IMR-90 (cell line): ENCODE measurements at regions not wholly inside any gene's neighbourhood (a gene's known extent, or its start where the extent isn't known, plus 50 kb on each side); places are given as distances from the start of the nearest gene placed in this dataset.

Source experiments
- ATAC-seq: fragments of 200-7000 bp; cut with Tn5 transposase; 2 replicates; pipeline ENCODE4 v1.9.1; 2020; ENCODE audit warnings: low read depth, mild to moderate bottlenecking, moderate library complexity
- BruUV-seq: library from RNA; stranded (reverse); fragments of 400-500 nt; replicated peaks from 2 replicates; lab custom pipeline; 2021; lab: Mats Ljungman, UMichigan
- CTCF ChIA-PET: fragments of 300-600 bp; formaldehyde crosslinking; extraction: SDS; loops from one replicate; lab custom pipeline; 2021; ENCODE audit warnings: antibody characterized with exemption; lab: Yijun Ruan, JAX
- POLR2A ChIA-PET: fragments of 300-600 bp; sonication (Branson Sonifier 250); formaldehyde crosslinking; loops from one replicate; lab custom pipeline; 2022; ENCODE audit warnings: antibody characterized with exemption; ENCODE audit not compliant: unreplicated experiment; lab: Charles Lee
- DNase-seq: peaks from one replicate; pipeline ENCODE4 v3.0.0; 2013
- H2AFZ ChIP-seq: replicated peaks from 2 replicates; pipeline ENCODE3; 2013; ENCODE audit warnings: low read length, mild to moderate bottlenecking; ENCODE audit not compliant: poor library complexity
- H2AK5ac ChIP-seq: 2 replicates; pipeline ENCODE4 v1.6.1; 2013; ENCODE audit warnings: low read depth, low read length, inconsistent platforms
- H2AK9ac ChIP-seq: replicated peaks from 2 replicates; pipeline ENCODE3; 2013; ENCODE audit warnings: mild to moderate bottlenecking, low read depth, low read length, moderate library complexity; ENCODE audit not compliant: poor library complexity
- H2BK120ac ChIP-seq: 2 replicates; pipeline ENCODE4 v1.6.1; 2013; ENCODE audit warnings: low read depth, low read length, inconsistent platforms
- H2BK15ac ChIP-seq: 3 replicates; pipeline ENCODE4 v1.6.1; 2013; ENCODE audit warnings: low read depth, low read length, inconsistent platforms
- H2BK20ac ChIP-seq: 2 replicates; pipeline ENCODE4 v1.6.1; 2013; ENCODE audit warnings: low read depth, mild to moderate bottlenecking, inconsistent platforms, low read length, moderate library complexity
- H2BK5ac ChIP-seq: 2 replicates; pipeline ENCODE4 v1.6.1; 2013; ENCODE audit warnings: mild to moderate bottlenecking, low read depth, low read length, inconsistent platforms; ENCODE audit not compliant: poor library complexity, severe bottlenecking
- H3K14ac ChIP-seq: replicated peaks from 2 replicates; pipeline ENCODE4 v1.6.1; 2013; ENCODE audit warnings: low read depth, low read length, inconsistent platforms
- H3K18ac ChIP-seq: 2 replicates; pipeline ENCODE4 v1.6.1; 2013; ENCODE audit warnings: low read depth, low read length, control low read depth
- H3K23ac ChIP-seq: 2 replicates; pipeline ENCODE4 v1.6.1; 2013; ENCODE audit warnings: low read depth, low read length, inconsistent platforms
- H3K27ac ChIP-seq: 2 replicates; pipeline ENCODE4 v1.5.1; 2013; ENCODE audit warnings: mild to moderate bottlenecking, control low read depth, low read length; ENCODE audit not compliant: insufficient read depth
- H3K27me3 ChIP-seq: 2 replicates; pipeline ENCODE4 v1.6.1; 2013; ENCODE audit warnings: low read length; ENCODE audit not compliant: control insufficient read depth, insufficient read depth
- H3K36me3 ChIP-seq: 2 replicates; pipeline ENCODE4 v1.6.1; 2013; ENCODE audit warnings: low read length, mixed read lengths; ENCODE audit not compliant: control insufficient read depth, insufficient read depth
- H3K4ac ChIP-seq: 2 replicates; pipeline ENCODE4 v1.6.1; 2013; ENCODE audit warnings: low read depth, low read length, inconsistent platforms
- H3K4me1 ChIP-seq: 2 replicates; pipeline ENCODE4 v1.6.1; 2013; ENCODE audit warnings: low read length, mixed read lengths; ENCODE audit not compliant: control insufficient read depth, insufficient read depth
- H3K4me2 ChIP-seq: 2 replicates; pipeline ENCODE4 v1.6.1; 2013; ENCODE audit warnings: low read depth, mild to moderate bottlenecking, control low read depth, low read length, moderate library complexity
- H3K4me3 ChIP-seq: 2 replicates; pipeline ENCODE4 v1.5.1; 2013; ENCODE audit warnings: low read depth, mild to moderate bottlenecking, control low read depth, low read length, moderate library complexity; ENCODE audit not compliant: insufficient read depth
- H3K56ac ChIP-seq: 2 replicates; pipeline ENCODE4 v1.6.1; 2013; ENCODE audit warnings: low read length, inconsistent platforms; ENCODE audit not compliant: insufficient read depth; ENCODE audit errors: extremely low read depth
- H3K79me1 ChIP-seq, 2 experiments: 2 replicates each; pipeline ENCODE4 v1.6.1; 2013; ENCODE audit warnings: low read length in 2 of 2, inconsistent platforms in 1 of 2, low read depth in 1 of 2
- H3K9ac ChIP-seq: 2 replicates; pipeline ENCODE4 v1.6.1; 2013; ENCODE audit warnings: low read depth, low read length, control low read depth
- H3K9me1 ChIP-seq: 2 replicates; pipeline ENCODE4 v1.6.1; 2013; ENCODE audit warnings: low read length, inconsistent platforms; ENCODE audit not compliant: insufficient read depth
- H3K9me3 ChIP-seq: 2 replicates; pipeline ENCODE4 v1.6.1; 2013; ENCODE audit warnings: low read length; ENCODE audit not compliant: control insufficient read depth, insufficient read depth
- H4K20me1 ChIP-seq: 2 replicates; pipeline ENCODE4 v1.6.1; 2013; ENCODE audit warnings: low read length, inconsistent platforms; ENCODE audit not compliant: insufficient read depth
- H4K5ac ChIP-seq: 2 replicates; pipeline ENCODE4 v1.6.1; 2013; ENCODE audit warnings: mild to moderate bottlenecking, low read depth, low read length, control low read depth
- H4K8ac ChIP-seq, 2 experiments: 2 replicates each; pipeline ENCODE4 v1.6.1; 2013; ENCODE audit warnings: low read depth in 2 of 2, low read length in 2 of 2, control low read depth in 1 of 2, inconsistent platforms in 1 of 2
- H4K91ac ChIP-seq: 2 replicates; pipeline ENCODE4 v1.6.1; 2013; ENCODE audit warnings: low read depth, low read length, inconsistent platforms; ENCODE audit not compliant: insufficient read depth
- CEBPB ChIP-seq: IDR thresholded peaks from 2 replicates; pipeline ENCODE4 v1.6.1; 2012; ENCODE audit warnings: low read depth, low read length, improper control_type of control experiment
- CTCF ChIP-seq: conservative IDR thresholded peaks from 2 replicates; pipeline ENCODE4 v1.5.1; 2012; ENCODE audit warnings: mild to moderate bottlenecking, low read depth, low read length, improper control_type of control experiment
- RAD21 ChIP-seq: IDR thresholded peaks from 2 replicates; pipeline ENCODE4 v1.6.1; 2012; ENCODE audit warnings: low read length, improper control_type of control experiment
- RCOR1 ChIP-seq: IDR thresholded peaks from 2 replicates; pipeline ENCODE4 v1.6.1; 2012; ENCODE audit warnings: mild to moderate bottlenecking, low read length, improper control_type of control experiment; ENCODE audit not compliant: insufficient replicate concordance
- SMC3 ChIP-seq: fragments of 150-350 bp; IDR thresholded peaks from 2 replicates; pipeline ENCODE4 v1.6.1; 2016; ENCODE audit warnings: low read depth, mild to moderate bottlenecking, antibody characterized with exemption, low read length, moderate library complexity
- USF2 ChIP-seq: fragments of 150-350 bp; IDR thresholded peaks from 2 replicates; pipeline ENCODE4 v1.6.1; 2017; ENCODE audit warnings: mild to moderate bottlenecking, antibody characterized with exemption, low read length, low read depth
- WGBS, 2 experiments: methylation state at CpG; one replicate each; pipeline versions ENCODE4 v1.1.5 to v1.1.7; 2013; ENCODE audit warnings: missing lambda C conversion rate in 2 of 2; ENCODE audit not compliant: insufficient read length in 1 of 2; ENCODE audit errors: extremely low coverage in 2 of 2; 5-methylcytosine and 5-hydroxymethylcytosine counted together
- dilution Hi-C: fragments of 300-500 bp; cut with HindIII; formaldehyde crosslinking; loops from one replicate; pipeline ENCODE4 v1.14.3; 2018; ENCODE audit warnings: low sequenced_read_pairs; ENCODE audit not compliant: unreplicated experiment
- in situ Hi-C: fragments of 300-500 bp; cut with MboI; formaldehyde crosslinking; loops from 3 replicates; pipeline ENCODE4 v1.14.3; 2019; ENCODE audit warnings: low sequenced_read_pairs, inconsistent platforms, mixed read lengths
- intact Hi-C: fragments of 100-400 bp; cut with micrococcal nuclease; formaldehyde crosslinking; loops from 2 replicates; pipeline ENCODE4 v1.10.0; 2022

GRCh38 chr2:75290600-75291150 is 91.4 kb upstream of the TACR1 start:
- Histone ChIP-seq H2AFZ (no peak overlapping the region), H3K4me3 (no peak overlapping the region), H2AK5ac (peak overlapping the region; percentile 33; the same call in 1 of the 2 replicates), H3K56ac (no peak overlapping the region), H3K4ac (no peak overlapping the region), H3K27me3 (no peaks in the 10 kb centered on the region), H3K9me1 (no peaks in the 10 kb centered on the region), H3K14ac (no peak overlapping the region), H2BK15ac (no peak overlapping the region), H4K8ac (no peak overlapping the region), H3K27ac (no peak overlapping the region), H2AK9ac (peak overlapping the region; percentile 33), H2BK120ac (no peak overlapping the region), H3K79me1 (no peaks in the 10 kb centered on the region), H4K5ac (no peak overlapping the region), H3K4me2 (no peak overlapping the region), H3K23ac (no peak overlapping the region), H3K4me1 (peaks cover 8% of the 10 kb centered on the region; the same call in 1 of the 2 replicates), H3K18ac (no peak overlapping the region), H3K9ac (no peak overlapping the region), H2BK20ac (no peak overlapping the region), H3K9me3 (no peaks in the 10 kb centered on the region), H2BK5ac (no peak overlapping the region), H4K91ac (no peak overlapping the region), H4K20me1 (no peaks in the 10 kb centered on the region), H3K36me3 (no peaks in the 10 kb centered on the region)
- dilution Hi-C loops: no loop called here
- no TSS peak for BruUV-seq
- ChIA-PET POLR2A (no interaction called here), CTCF (interaction anchor here (2.3 kb wide), 1 partner anchor 91 kb away, joined by 10 read pairs; the partner anchor contains the start of gene TACR1)
- no peak for TF ChIP-seq RCOR1
- TF ChIP-seq SMC3: peak; percentile 45
- peak; percentile 54 for TF ChIP-seq RAD21
- peak; percentile 51 for TF ChIP-seq CTCF
- no peak for TF ChIP-seq USF2
- no peak for TF ChIP-seq CEBPB
- no CpG with 5 or more reads among the region's 2 CpGs for WGBS, 2 experiments
- DNase-seq (peak; percentile 45), ATAC-seq (peak; percentile 79)
- in situ Hi-C loops: no loop called here
- intact Hi-C loops: loop anchor here (1.0 to 2.0 kb wide), 2 partner anchors 91 to 600 kb away; partner anchors contain the start of gene TACR1
